ENCODE measurements at regions not wholly inside any gene's neighbourhood (a gene's known extent, or its start where the extent isn't known, plus 50 kb on each side); places are given as distances from the start of the nearest gene placed in this dataset.

DNA sequence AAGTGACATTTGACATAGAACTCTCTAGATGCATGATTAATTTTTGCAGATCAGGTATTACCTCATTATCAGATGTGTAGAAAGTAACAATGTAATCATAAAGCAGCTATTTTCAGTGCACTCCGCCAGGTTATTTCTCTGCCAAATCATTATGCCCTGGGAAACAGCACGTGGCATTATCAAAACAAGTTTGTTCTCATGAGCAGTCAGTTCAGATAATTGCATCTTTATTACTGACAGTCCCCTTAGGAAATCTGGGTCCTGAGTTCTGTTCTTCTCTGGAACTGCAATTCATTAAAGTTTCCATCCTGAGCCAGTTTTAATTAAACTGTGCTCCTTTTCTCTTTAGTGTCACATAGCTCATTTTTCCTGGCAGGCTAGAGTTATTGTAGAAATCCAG is 94.7 kb upstream of the KRR1 start:
- CTCF ChIA-PET, result no interaction called here
- TF ChIP-seq NFRKB (IDR thresholded peaks at IDR 0.05), result no peak
- TF ChIP-seq BHLHE40 (IDR thresholded peaks at IDR 0.05; ENCODE audit: borderline replicate concordance), result no peak
- TF ChIP-seq FOXK2 (IDR thresholded peaks at IDR 0.05), result no peak
- TF ChIP-seq CTBP1 (IDR thresholded peaks at IDR 0.05; ENCODE audit: borderline replicate concordance), result no peak
- TF ChIP-seq LEF1 (IDR thresholded peaks at IDR 0.05; ENCODE audit: borderline replicate concordance), result no peak

DNA sequence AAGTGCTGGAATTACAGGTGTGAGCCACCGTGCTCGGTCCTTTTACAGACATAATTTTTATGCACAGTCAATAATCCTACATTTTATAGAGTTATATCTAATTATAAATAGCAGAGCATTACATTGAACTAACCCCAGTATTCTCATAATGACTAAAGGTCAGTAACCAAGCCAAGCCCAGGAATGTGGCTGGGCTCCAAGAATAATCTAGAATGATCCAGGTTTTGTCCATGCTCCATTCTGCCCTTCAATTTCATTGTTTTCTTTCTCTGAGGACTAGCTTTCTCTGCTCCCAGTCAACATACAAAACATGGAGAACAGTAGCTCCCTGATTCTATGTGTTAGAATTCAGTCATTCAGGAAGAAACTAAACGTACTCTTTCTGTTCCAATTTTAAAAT is 92.1 kb upstream of the KRR1 start:
- CTCF ChIA-PET, result no interaction called here
- TF ChIP-seq NFRKB (IDR thresholded peaks at IDR 0.05) (no peak), ELF4 (IDR thresholded peaks at IDR 0.05) (no peak), HDGF (IDR thresholded peaks at IDR 0.05; ENCODE audit: borderline replicate concordance) (no peak), SUZ12 (IDR thresholded peaks at IDR 0.05) (no peak), FOXM1 (IDR thresholded peaks at IDR 0.05; ENCODE audit: borderline replicate concordance) (no peak), LEF1 (IDR thresholded peaks at IDR 0.05; ENCODE audit: borderline replicate concordance) (no peak), ARNT (IDR thresholded peaks at IDR 0.05) (no peak), FOXK2 (IDR thresholded peaks at IDR 0.05) (no peak), ZNF384 (IDR thresholded peaks at IDR 0.05) (no peak), L3MBTL2 (conservative IDR thresholded peaks at IDR 0.05) (no peak), SP1 (IDR thresholded peaks at IDR 0.05) (no peak), TARDBP (IDR thresholded peaks at IDR 0.05) (no peak), BHLHE40 (IDR thresholded peaks at IDR 0.05; ENCODE audit: borderline replicate concordance) (no peak), CTBP1 (IDR thresholded peaks at IDR 0.05; ENCODE audit: borderline replicate concordance) (no peak), FOXA1 (IDR thresholded peaks at IDR 0.05) (no peak)
- TF ChIP-seq, protein P1, sequence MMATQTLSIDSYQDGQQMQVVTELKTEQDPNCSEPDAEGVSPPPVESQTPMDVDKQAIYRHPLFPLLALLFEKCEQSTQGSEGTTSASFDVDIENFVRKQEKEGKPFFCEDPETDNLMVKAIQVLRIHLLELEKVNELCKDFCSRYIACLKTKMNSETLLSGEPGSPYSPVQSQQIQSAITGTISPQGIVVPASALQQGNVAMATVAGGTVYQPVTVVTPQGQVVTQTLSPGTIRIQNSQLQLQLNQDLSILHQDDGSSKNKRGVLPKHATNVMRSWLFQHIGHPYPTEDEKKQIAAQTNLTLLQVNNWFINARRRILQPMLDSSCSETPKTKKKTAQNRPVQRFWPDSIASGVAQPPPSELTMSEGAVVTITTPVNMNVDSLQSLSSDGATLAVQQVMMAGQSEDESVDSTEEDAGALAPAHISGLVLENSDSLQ (IDR thresholded peaks at IDR 0.05), result no peak
- POLR2A ChIA-PET, result no interaction called here
- DNase-seq (ENCODE audit: extremely low spot score), result no peak

More for the DNA sequence above, 94.7 kb upstream of the KRR1 start:
- POLR2A ChIA-PET, result no interaction called here
- no peak for DNase-seq (ENCODE audit: extremely low spot score)

DNA sequence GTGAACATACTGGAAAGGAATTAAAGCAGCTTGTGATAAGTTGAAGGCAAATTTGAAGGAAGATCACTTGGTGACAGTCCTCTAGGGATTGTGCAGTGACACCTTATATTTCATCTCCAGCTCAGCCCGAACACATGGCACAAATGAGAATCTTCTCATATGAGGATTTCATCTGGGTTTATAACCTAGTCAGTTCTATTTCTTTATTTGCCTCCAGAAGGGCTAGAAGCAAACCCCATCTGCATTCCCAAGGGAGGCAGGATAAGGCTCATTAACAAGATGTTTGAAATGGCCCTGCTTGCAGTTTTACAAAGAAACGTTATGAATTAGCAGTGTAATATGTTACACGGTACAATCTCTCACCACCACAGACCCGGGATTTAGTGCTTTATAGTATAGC is 90.7 kb upstream of the KRR1 start:
- no peak for TF ChIP-seq ZNF384 (IDR thresholded peaks at IDR 0.05)
- TF ChIP-seq FOXK2 (IDR thresholded peaks at IDR 0.05), result no peak
- TF ChIP-seq TARDBP (IDR thresholded peaks at IDR 0.05), result no peak
- no peak for TF ChIP-seq FOXA1 (IDR thresholded peaks at IDR 0.05)
- TF ChIP-seq SP1 (IDR thresholded peaks at IDR 0.05), result no peak
- TF ChIP-seq HDGF (IDR thresholded peaks at IDR 0.05; ENCODE audit: borderline replicate concordance), result no peak
- TF ChIP-seq, protein P1 (IDR thresholded peaks at IDR 0.05), result no peak
- TF ChIP-seq CTBP1 (IDR thresholded peaks at IDR 0.05; ENCODE audit: borderline replicate concordance), result no peak
- TF ChIP-seq FOXM1 (IDR thresholded peaks at IDR 0.05; ENCODE audit: borderline replicate concordance), result no peak
- TF ChIP-seq LEF1 (IDR thresholded peaks at IDR 0.05; ENCODE audit: borderline replicate concordance), result no peak
- TF ChIP-seq ARNT (IDR thresholded peaks at IDR 0.05), result no peak
- TF ChIP-seq NFRKB (IDR thresholded peaks at IDR 0.05), result no peak
- no peak for TF ChIP-seq SUZ12 (IDR thresholded peaks at IDR 0.05)

DNA sequence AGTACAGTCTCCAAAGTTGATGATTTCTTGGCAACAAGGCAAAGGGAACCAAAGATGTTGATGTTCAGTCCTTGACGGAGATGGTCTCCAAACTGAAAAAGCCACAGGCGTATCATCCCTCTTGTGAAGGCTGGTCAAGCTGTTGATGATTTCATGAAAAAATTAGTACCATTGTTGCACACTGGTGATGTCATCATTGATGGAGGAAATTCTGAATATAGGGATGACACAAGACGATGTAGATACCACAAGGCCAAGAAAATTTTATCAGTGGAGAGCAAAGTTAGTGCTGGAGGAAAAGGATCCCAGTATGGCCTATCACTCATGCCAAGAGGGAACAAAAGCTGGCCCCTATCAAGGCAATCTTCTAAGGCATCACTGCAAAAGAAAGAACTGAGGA is 88.7 kb upstream of the KRR1 start:
- DNase-seq (ENCODE audit: extremely low spot score), result no peak
- ChIA-PET CTCF (interaction anchor here (0.7 kb wide), 1 partner anchor 473 kb away, joined by 5 read pairs; no protein-coding TSS in a partner anchor), POLR2A (no interaction called here)
- TF ChIP-seq ELF4 (IDR thresholded peaks at IDR 0.05) (no peak), FOXM1 (IDR thresholded peaks at IDR 0.05; ENCODE audit: borderline replicate concordance) (no peak), ZNF384 (IDR thresholded peaks at IDR 0.05) (no peak), FOXK2 (IDR thresholded peaks at IDR 0.05) (no peak)

More for the DNA sequence above, 90.7 kb upstream of the KRR1 start:
- no peak for DNase-seq (ENCODE audit: extremely low spot score)
- ChIA-PET POLR2A (no interaction called here), CTCF (interaction anchor here (0.5 kb wide), 1 partner anchor 10 kb away, joined by 3 read pairs; no protein-coding TSS in a partner anchor)

DNA sequence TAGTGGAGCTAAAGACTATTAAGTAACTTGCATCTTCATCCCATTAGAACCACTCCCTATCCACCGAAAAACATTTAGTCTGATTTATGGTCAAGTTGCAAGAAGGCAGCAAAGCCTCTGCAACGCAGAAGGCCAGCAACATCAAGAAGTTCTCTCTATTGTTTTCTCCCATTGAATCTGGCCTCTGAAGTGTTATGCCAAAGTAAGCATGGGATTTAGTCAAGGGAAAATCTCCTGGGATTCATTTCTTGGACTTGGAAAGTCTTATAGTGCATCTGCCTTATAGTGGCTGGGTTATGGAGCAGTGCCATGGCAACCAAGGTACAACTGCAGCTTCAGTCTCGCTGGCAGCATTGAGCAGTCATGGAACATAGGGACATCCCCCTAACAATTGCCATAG is 87.7 kb upstream of the KRR1 start:
- ChIA-PET CTCF (no interaction called here), POLR2A (no interaction called here)
- no peak for DNase-seq (ENCODE audit: extremely low spot score)
- TF ChIP-seq FOXM1 (IDR thresholded peaks at IDR 0.05; ENCODE audit: borderline replicate concordance) (no peak), TARDBP (IDR thresholded peaks at IDR 0.05) (no peak), BHLHE40 (IDR thresholded peaks at IDR 0.05; ENCODE audit: borderline replicate concordance) (no peak), CTBP1 (IDR thresholded peaks at IDR 0.05; ENCODE audit: borderline replicate concordance) (no peak), ZNF384 (IDR thresholded peaks at IDR 0.05) (no peak), NFRKB (IDR thresholded peaks at IDR 0.05) (no peak), FOXK2 (IDR thresholded peaks at IDR 0.05) (no peak), HDGF (IDR thresholded peaks at IDR 0.05; ENCODE audit: borderline replicate concordance) (no peak), SUZ12 (IDR thresholded peaks at IDR 0.05) (no peak)

DNA sequence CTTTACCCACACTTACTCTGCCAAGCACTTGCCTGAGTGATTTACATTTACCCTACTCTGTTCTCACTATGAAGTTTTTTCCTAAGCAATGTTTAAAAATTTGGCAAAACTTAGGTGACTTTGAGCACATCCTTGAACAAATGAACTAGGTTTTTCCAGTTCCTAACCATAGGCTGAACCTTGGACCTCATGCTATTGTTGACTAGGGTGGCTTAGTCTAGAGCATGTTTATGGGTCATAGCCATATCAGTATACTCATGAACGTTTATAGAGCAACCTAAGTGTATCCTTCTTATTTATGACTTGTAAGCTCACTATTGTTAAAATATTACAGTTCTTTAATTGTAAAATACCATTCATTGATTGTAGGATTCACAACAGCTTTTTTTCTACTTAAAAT is 85.0 kb upstream of the KRR1 start:
- no peak for TF ChIP-seq LEF1 (IDR thresholded peaks at IDR 0.05; ENCODE audit: borderline replicate concordance)
- no peak for TF ChIP-seq NFRKB (IDR thresholded peaks at IDR 0.05)
- no peak for TF ChIP-seq HDGF (IDR thresholded peaks at IDR 0.05; ENCODE audit: borderline replicate concordance)
- no peak for TF ChIP-seq ELF4 (IDR thresholded peaks at IDR 0.05)
- no peak for TF ChIP-seq ZNF384 (IDR thresholded peaks at IDR 0.05)
- no peak for TF ChIP-seq FOXK2 (IDR thresholded peaks at IDR 0.05)
- TF ChIP-seq L3MBTL2 (conservative IDR thresholded peaks at IDR 0.05), result no peak
- TF ChIP-seq, protein P1 (IDR thresholded peaks at IDR 0.05), result no peak
- no peak for TF ChIP-seq ARNT (IDR thresholded peaks at IDR 0.05)
- TF ChIP-seq CTBP1 (IDR thresholded peaks at IDR 0.05; ENCODE audit: borderline replicate concordance), result no peak
- no peak for TF ChIP-seq FOXM1 (IDR thresholded peaks at IDR 0.05; ENCODE audit: borderline replicate concordance)
- TF ChIP-seq FOXA1 (IDR thresholded peaks at IDR 0.05), result no peak
- TF ChIP-seq TARDBP (IDR thresholded peaks at IDR 0.05), result no peak
- TF ChIP-seq SUZ12 (IDR thresholded peaks at IDR 0.05), result no peak
- no peak for TF ChIP-seq BHLHE40 (IDR thresholded peaks at IDR 0.05; ENCODE audit: borderline replicate concordance)
- TF ChIP-seq SP1 (IDR thresholded peaks at IDR 0.05), result no peak
- DNase-seq (ENCODE audit: extremely low spot score), result no peak
- ChIA-PET CTCF (no interaction called here), POLR2A (no interaction called here)
